ENCODE measurements at regions not wholly inside any gene's neighbourhood (a gene's known extent, or its start where the extent isn't known, plus 50 kb on each side); places are given as distances from the start of the nearest gene placed in this dataset.

- TF ChIP-seq CTCF (conservative IDR thresholded peaks at IDR 0.05; ENCODE audit: low read depth, low read length): no peak
- no peak for TF ChIP-seq EZH2 (IDR thresholded peaks at IDR 0.05; ENCODE audit: borderline replicate concordance, low read depth, low read length, poor library complexity, severe bottlenecking)
Measured at GRCh38 chr11:86747801-86748200, 52.5 kb upstream of the PRSS23 start.

Measured in A673 (cell line).